Stimulated activated CD4-positive, alpha-beta T cell treated with anti-CD3 and anti-CD28 coated beads, TNF-alpha, amount 100 ng/mL, for 1 hour (primary cell): ENCODE measurements at regions not wholly inside any gene's neighbourhood (a gene's known extent, or its start where the extent isn't known, plus 50 kb on each side); places are given as distances from the start of the nearest gene placed in this dataset.
"Not testable (repeated sequence)": the region's sequence is repeated elsewhere in the genome, so short reads cannot be mapped to it uniquely, and the experiment has no call there.

ENCODE experiments used
- DNase-seq, 3 donors: peaks; one replicate each; pipeline ENCODE4 v3.0.0-alpha.2; 2020; ENCODE audit warnings: low read depth in 3 of 3, low spot score in 1 of 3

GRCh38 chr2:58377181-58377580 lies 136.1 kb upstream of the FANCL start:
- DNase-seq = no peak

- no peak for DNase-seq
Observed at GRCh38 chr2:58376592-58376991, 135.5 kb upstream of the FANCL start.

GRCh38 chr2:58369594-58369993 lies 128.5 kb upstream of the FANCL start:
- no peak for DNase-seq

DNA sequence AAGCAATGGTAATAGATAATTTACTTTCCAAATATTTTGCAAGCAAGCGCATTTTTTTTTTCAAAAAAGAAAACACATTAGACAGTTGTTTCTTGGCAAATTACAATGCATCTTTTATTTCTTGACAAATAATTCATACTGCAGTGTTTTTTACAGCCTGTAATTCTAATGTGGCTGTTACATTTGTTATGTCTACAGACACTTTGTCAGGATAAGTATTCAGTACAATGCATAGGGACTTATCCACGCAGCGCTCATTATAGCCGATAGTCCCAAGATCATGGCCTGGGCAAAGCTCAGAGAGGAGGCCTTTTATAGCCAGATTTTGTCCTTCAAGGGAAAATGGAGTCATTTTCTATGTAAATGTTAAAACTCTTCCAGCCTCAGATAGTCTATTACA lies 123.0 kb upstream of the FANCL start:
- DNase-seq = no peak

GRCh38 chr2:58358026-58358425 lies 116.9 kb upstream of the FANCL start:
- DNase-seq = no peak

- no peak for DNase-seq
Observed at GRCh38 chr2:58357521-58357920, 116.4 kb upstream of the FANCL start.

- no peak for DNase-seq
Observed at GRCh38 chr2:58354230-58354629, 113.1 kb upstream of the FANCL start.

GRCh38 chr2:58350484-58350883 lies 109.4 kb upstream of the FANCL start:
- DNase-seq = no peak

DNA sequence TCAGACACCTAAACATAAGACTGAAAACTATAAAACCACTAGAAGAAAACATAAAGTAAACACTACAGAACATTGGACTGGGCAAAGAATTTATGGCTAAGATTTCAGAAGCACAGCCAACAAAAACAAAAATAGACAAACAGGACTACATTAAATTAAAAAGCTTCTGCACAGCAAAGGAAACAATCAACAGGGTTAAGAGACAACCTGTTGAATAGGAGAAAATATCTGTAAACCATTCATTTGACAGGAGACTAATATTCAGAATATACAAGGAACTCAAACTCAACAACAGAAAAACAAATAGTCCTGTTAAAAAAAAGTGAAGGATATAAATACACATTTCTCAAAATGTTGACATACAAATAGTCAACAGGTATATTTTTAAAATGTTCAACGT lies 106.7 kb upstream of the FANCL start:
- DNase-seq = no peak

- no peak for DNase-seq
Observed at GRCh38 chr2:58341047-58341446, 99.9 kb upstream of the FANCL start.

- no peak for DNase-seq
Observed at GRCh38 chr2:58339548-58340243, 98.6 kb upstream of the FANCL start.

DNA sequence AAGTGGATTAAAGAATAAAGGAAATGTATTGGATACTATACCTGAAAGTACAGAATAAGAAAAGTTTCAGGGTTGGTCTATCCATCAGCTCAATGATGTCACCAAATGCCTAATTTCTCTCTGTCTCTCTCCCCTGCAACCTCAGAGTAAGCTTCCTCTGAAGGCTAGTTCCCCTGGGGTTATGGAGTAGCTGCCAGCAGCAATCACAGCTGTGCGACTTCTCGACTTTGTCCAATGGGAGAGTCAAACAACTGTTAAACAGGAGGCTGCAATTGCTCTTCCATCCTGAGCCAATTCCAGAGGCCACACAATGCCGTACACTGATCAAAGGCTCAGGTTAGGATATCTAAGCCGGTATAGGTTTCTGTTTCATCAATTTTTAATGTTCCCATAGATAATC lies 95.3 kb upstream of the FANCL start:
- DNase-seq = no peak

DNA sequence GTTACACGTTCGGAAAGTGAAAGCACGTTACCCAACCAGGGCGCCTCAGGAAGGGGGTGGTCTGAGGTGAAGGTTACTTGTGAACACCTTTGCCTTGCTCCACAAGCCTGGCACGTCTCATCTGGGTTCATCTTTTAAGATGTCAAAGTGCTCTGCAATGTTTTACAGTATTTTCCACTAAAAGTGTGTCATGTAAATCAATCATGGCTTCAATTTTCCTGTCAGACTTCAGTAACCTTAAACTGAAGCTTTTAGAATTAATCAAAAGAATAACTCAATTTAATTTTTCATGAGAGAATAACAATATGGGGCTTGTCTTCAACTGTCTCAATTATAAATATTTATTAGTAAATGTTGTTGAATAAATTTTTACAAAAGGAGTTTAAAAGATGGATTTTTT lies 93.3 kb upstream of the FANCL start:
- DNase-seq = no peak

GRCh38 chr2:58325296-58325895 lies 84.3 kb upstream of the FANCL start:
- DNase-seq = not testable (repeated sequence)

- no peak for DNase-seq
Observed at GRCh38 chr2:58319481-58319880, 78.4 kb upstream of the FANCL start.

DNA sequence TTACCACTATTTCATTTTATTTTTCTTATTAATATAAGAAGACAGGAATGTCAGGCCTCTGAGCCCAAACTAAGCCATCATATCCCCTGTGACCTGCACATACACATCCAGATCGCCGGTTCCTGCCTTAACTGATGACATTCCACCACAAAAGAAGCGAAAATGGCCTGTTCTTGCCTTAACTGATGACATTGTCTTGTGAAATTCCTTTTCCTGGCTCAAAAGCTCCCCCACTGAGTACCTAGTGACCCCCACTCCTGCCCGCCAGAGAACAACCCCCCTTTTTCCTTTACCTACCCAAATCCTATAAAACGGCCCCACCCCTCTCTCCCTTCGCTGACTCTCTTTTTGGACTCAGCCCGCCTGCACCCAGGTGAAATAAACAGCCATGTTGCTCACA lies 77.8 kb upstream of the FANCL start:
- DNase-seq = not testable (repeated sequence)

DNA sequence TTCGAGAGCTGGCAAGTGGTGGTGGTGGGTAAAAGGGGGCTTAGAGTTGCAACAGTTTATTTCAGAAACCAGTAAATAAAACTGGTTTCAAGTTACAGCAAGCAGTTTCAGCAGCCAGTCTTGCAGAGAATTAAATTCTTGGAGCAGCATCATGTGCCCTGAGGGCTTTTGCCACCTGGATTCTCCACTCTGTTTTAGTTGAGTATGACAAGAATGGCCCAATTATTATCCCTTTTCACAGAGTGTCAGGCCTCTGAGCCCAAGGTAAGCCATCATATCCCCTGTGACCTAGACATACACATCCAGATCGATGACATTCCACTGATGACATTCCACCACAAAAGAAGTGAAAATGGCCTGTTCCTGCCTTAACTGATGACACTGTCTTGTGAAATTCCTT lies 72.8 kb upstream of the FANCL start:
- no peak for DNase-seq

DNA sequence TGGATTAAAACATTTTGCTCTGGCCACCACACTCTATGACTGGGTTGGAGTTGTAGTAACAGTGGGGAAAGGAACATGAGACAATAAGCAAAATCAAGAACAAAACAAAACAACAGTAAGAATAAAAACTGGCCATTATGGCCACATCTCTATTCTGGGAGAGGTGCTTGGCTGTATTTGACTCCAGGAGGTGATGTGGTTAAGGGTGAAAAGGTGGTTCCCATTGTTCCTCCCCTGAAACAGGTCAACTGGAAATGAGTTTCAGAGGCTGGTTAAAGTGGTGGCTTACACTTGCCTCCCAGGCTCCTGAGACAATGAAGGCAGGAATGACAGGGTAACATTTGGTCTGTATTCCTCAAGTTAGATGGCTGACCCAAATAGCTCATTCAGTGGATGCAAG lies 67.3 kb upstream of the FANCL start:
- no peak for DNase-seq

- no peak for DNase-seq
Observed at GRCh38 chr2:58304843-58305242, 63.7 kb upstream of the FANCL start.

- no peak for DNase-seq
Observed at GRCh38 chr2:58299123-58299522, 58.0 kb upstream of the FANCL start.

DNA sequence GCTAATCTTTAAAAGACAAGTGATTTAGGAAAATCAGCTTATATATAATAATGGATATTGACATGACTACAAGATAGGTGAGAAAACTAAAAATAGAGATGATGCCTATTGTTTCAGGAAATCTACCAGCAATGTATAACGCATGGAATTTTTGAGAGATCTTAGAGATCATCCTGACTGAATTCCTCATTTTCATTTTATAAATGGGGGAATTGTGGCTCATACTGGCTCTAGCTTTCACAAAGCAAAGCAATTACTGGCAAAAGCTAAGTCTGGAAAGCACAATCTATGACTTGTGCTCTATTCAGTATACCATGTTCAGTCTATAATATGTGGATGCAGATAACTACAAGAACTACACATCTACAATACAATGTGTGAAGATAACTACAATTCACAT lies 51.9 kb upstream of the FANCL start:
- DNase-seq = no peak

DNA sequence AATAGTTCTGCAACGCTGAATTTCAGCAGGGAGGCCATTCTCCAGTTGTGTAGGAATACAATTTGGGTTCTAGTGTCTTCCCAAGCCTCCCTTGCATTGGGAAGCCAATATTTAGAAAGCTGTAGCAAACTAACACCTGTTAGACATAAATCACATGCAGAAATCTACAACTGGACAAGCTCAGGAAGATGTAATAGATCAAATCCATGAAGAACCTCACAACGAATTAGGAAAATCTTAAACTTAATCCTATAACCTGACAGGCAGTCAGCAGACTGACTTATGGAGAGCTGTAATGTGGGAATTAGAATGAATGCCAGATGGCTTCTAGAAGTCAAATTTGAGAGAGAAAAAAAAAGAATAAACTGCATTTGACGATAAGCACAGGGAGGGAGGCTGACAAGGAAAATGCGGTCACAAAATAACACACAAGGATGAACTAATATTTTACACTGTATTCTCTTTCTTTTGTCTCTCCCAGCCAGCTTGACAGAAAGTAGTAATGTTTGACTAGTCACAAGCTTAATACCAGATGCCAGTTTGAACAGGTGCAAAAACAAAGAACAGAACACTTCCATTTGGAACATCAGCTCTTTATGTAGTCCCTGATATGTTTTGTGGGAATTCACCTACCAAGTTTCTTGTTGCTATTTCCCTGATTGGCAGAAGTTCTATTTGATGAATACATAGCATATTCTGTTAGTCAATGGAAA lies 50.8 kb upstream of the FANCL start:
- no peak for DNase-seq
